Activated T-helper 1 cell treated with anti-CD3 and anti-CD28 coated beads, Interleukin-12 subunit alpha, Interleukin-12 subunit beta, Interleukin-2, Interleukin-4 antibody, amounts not matched to agents 30 ng/mL and 10 ng/mL and 1 ng/mL, durations not matched to agents 14 hours and 24 hours and 36 hours (primary cell): ENCODE measurements at regions not wholly inside any gene's neighbourhood (a gene's known extent, or its start where the extent isn't known, plus 50 kb on each side); places are given as distances from the start of the nearest gene placed in this dataset.

ENCODE experiments used
- DNase-seq: peaks from one replicate; pipeline ENCODE4 v3.0.0; 2021; ENCODE audit warnings: low spot score
- H3K27ac Mint-ChIP-seq: one replicate; pipeline ENCODE4 v1.8.0; 2021; ENCODE audit warnings: mild to moderate bottlenecking, mixed read lengths
- H3K27me3 Mint-ChIP-seq: one replicate; pipeline ENCODE4 v1.8.0; 2022; ENCODE audit warnings: mild to moderate bottlenecking, moderate library complexity, mixed read lengths; ENCODE audit not compliant: insufficient read depth
- H3K36me3 Mint-ChIP-seq: one replicate; pipeline ENCODE4 v1.8.0; 2021; ENCODE audit warnings: low read depth, mixed read lengths
- H3K4me1 Mint-ChIP-seq: one replicate; pipeline ENCODE4 v1.8.0; 2021; ENCODE audit warnings: low read depth, mixed read lengths
- H3K4me3 Mint-ChIP-seq: one replicate; pipeline ENCODE4 v1.8.0; 2021; ENCODE audit warnings: mild to moderate bottlenecking, moderate library complexity, mixed read lengths
- H3K9me3 Mint-ChIP-seq: one replicate; pipeline ENCODE4 v1.8.0; 2021; ENCODE audit warnings: mixed read lengths
- intact Hi-C: fragments of 100-400 bp; cut with micrococcal nuclease; formaldehyde crosslinking; loops from one replicate; pipeline ENCODE4 v1.15.1; 2024

GRCh38 chr7:32385316-32385956, 104.7 kb downstream of the LSM5 start:
- no peaks in the 10 kb centered on the region for H3K4me1 Mint-ChIP-seq
- no peaks in the 10 kb centered on the region for H3K9me3 Mint-ChIP-seq
- intact Hi-C loops: no loop called here
- no peak for DNase-seq
- peaks cover 6% of the 10 kb centered on the region for H3K27me3 Mint-ChIP-seq
- H3K4me3 Mint-ChIP-seq: no peak overlapping the region
- no peaks in the 10 kb centered on the region for H3K36me3 Mint-ChIP-seq
- H3K27ac Mint-ChIP-seq: no peak overlapping the region

GRCh38 chr7:32381024-32381601, 109.1 kb downstream of the LSM5 start:
- Mint-ChIP-seq H3K4me3 (no peak overlapping the region), H3K9me3 (no peaks in the 10 kb centered on the region), H3K4me1 (no peaks in the 10 kb centered on the region), H3K36me3 (no peaks in the 10 kb centered on the region), H3K27me3 (peaks cover 6% of the 10 kb centered on the region), H3K27ac (no peak overlapping the region)
- intact Hi-C loops: no loop called here
- DNase-seq: no peak

GRCh38 chr7:32379510-32380112, 110.6 kb downstream of the LSM5 start:
- no peak overlapping the region for H3K4me3 Mint-ChIP-seq
- H3K36me3 Mint-ChIP-seq: no peaks in the 10 kb centered on the region
- DNase-seq: no peak
- intact Hi-C loops: no loop called here
- H3K27me3 Mint-ChIP-seq: peaks cover 6% of the 10 kb centered on the region
- H3K27ac Mint-ChIP-seq: no peak overlapping the region
- no peaks in the 10 kb centered on the region for H3K4me1 Mint-ChIP-seq
- no peaks in the 10 kb centered on the region for H3K9me3 Mint-ChIP-seq

- no peak for DNase-seq
- no peaks in the 10 kb centered on the region for H3K9me3 Mint-ChIP-seq
- H3K27me3 Mint-ChIP-seq: peaks cover 2% of the 10 kb centered on the region
- H3K4me1 Mint-ChIP-seq: no peaks in the 10 kb centered on the region
- intact Hi-C loops: no loop called here
- no peak overlapping the region for H3K4me3 Mint-ChIP-seq
- no peaks in the 10 kb centered on the region for H3K36me3 Mint-ChIP-seq
- no peak overlapping the region for H3K27ac Mint-ChIP-seq
These were observed 111.2 kb downstream of the LSM5 start for GRCh38 chr7:32378988-32379387.

- Mint-ChIP-seq H3K27me3 (no peaks in the 10 kb centered on the region), H3K27ac (no peak overlapping the region), H3K4me3 (no peak overlapping the region), H3K4me1 (no peaks in the 10 kb centered on the region), H3K9me3 (no peaks in the 10 kb centered on the region), H3K36me3 (no peaks in the 10 kb centered on the region)
- intact Hi-C loops: no loop called here
- DNase-seq: no peak
These were observed 125.6 kb downstream of the LSM5 start for GRCh38 chr7:32364581-32364980.

GRCh38 chr7:32360127-32360526, 130.1 kb downstream of the LSM5 start:
- H3K4me1 Mint-ChIP-seq: no peaks in the 10 kb centered on the region
- H3K27me3 Mint-ChIP-seq: no peaks in the 10 kb centered on the region
- no peaks in the 10 kb centered on the region for H3K36me3 Mint-ChIP-seq
- no peak for DNase-seq
- H3K27ac Mint-ChIP-seq: no peak overlapping the region
- intact Hi-C loops: no loop called here
- H3K4me3 Mint-ChIP-seq: no peak overlapping the region
- no peaks in the 10 kb centered on the region for H3K9me3 Mint-ChIP-seq

GRCh38 chr7:32357535-32358277, 132.5 kb downstream of the LSM5 start:
- H3K9me3 Mint-ChIP-seq: no peaks in the 10 kb centered on the region
- intact Hi-C loops: no loop called here
- no peaks in the 10 kb centered on the region for H3K4me1 Mint-ChIP-seq
- H3K27ac Mint-ChIP-seq: no peak overlapping the region
- no peaks in the 10 kb centered on the region for H3K36me3 Mint-ChIP-seq
- no peak for DNase-seq
- no peaks in the 10 kb centered on the region for H3K27me3 Mint-ChIP-seq
- H3K4me3 Mint-ChIP-seq: no peak overlapping the region

- H3K4me1 Mint-ChIP-seq: no peaks in the 10 kb centered on the region
- no peaks in the 10 kb centered on the region for H3K9me3 Mint-ChIP-seq
- H3K27me3 Mint-ChIP-seq: no peaks in the 10 kb centered on the region
- no peaks in the 10 kb centered on the region for H3K36me3 Mint-ChIP-seq
- no peak for DNase-seq
- no peak overlapping the region for H3K27ac Mint-ChIP-seq
- no peak overlapping the region for H3K4me3 Mint-ChIP-seq
- intact Hi-C loops: loop anchor here (2.0 kb wide), 2 partner anchors 137 to 603 kb away; no protein-coding TSS in a partner anchor
These were observed 142.8 kb downstream of the LSM5 start for GRCh38 chr7:32347244-32347828.

- H3K27me3 Mint-ChIP-seq: no peaks in the 10 kb centered on the region
- intact Hi-C loops: loop anchor here (2.0 kb wide), 2 partner anchors 135 to 601 kb away; no protein-coding TSS in a partner anchor
These were observed 143.9 kb downstream of the LSM5 start for GRCh38 chr7:32346253-32346652.

GRCh38 chr7:32336726-32337125, 153.5 kb downstream of the LSM5 start:
- intact Hi-C loops: no loop called here
- H3K9me3 Mint-ChIP-seq: peaks cover 5% of the 10 kb centered on the region

More at GRCh38 chr7:32346253-32346652, 143.9 kb downstream of the LSM5 start:
- H3K9me3 Mint-ChIP-seq: no peaks in the 10 kb centered on the region
- no peak overlapping the region for H3K27ac Mint-ChIP-seq
- no peak overlapping the region for H3K4me3 Mint-ChIP-seq
- no peaks in the 10 kb centered on the region for H3K4me1 Mint-ChIP-seq
- DNase-seq: no peak
- H3K36me3 Mint-ChIP-seq: no peaks in the 10 kb centered on the region

GRCh38 chr7:32335107-32335506, 155.1 kb downstream of the LSM5 start:
- Mint-ChIP-seq H3K4me3 (no peak overlapping the region), H3K36me3 (no peaks in the 10 kb centered on the region), H3K27ac (no peak overlapping the region), H3K4me1 (no peaks in the 10 kb centered on the region), H3K9me3 (peaks cover 11% of the 10 kb centered on the region), H3K27me3 (peaks cover 4% of the 10 kb centered on the region)
- intact Hi-C loops: no loop called here
- no peak for DNase-seq

More at GRCh38 chr7:32336726-32337125, 153.5 kb downstream of the LSM5 start:
- H3K36me3 Mint-ChIP-seq: no peaks in the 10 kb centered on the region
- DNase-seq: no peak
- H3K27ac Mint-ChIP-seq: no peak overlapping the region
- H3K4me1 Mint-ChIP-seq: no peaks in the 10 kb centered on the region
- no peak overlapping the region for H3K4me3 Mint-ChIP-seq
- peaks cover 4% of the 10 kb centered on the region for H3K27me3 Mint-ChIP-seq

GRCh38 chr7:32330602-32331001, 159.6 kb downstream of the LSM5 start:
- Mint-ChIP-seq H3K27ac (no peak overlapping the region), H3K4me3 (no peak overlapping the region), H3K36me3 (no peaks in the 10 kb centered on the region), H3K4me1 (no peaks in the 10 kb centered on the region), H3K9me3 (peaks cover 11% of the 10 kb centered on the region), H3K27me3 (peaks cover 1% of the 10 kb centered on the region)
- intact Hi-C loops: no loop called here
- no peak for DNase-seq

- intact Hi-C loops: no loop called here
- Mint-ChIP-seq H3K4me3 (no peak overlapping the region), H3K9me3 (peaks cover under 1% of the 10 kb centered on the region), H3K27me3 (no peaks in the 10 kb centered on the region), H3K27ac (no peak overlapping the region), H3K4me1 (no peaks in the 10 kb centered on the region), H3K36me3 (no peaks in the 10 kb centered on the region)
- DNase-seq: no peak
These were observed 164.1 kb downstream of the LSM5 start for GRCh38 chr7:32326078-32326477.
